Fibroblast of lung (primary cell): ENCODE measurements at regions not wholly inside any gene's neighbourhood (a gene's known extent, or its start where the extent isn't known, plus 50 kb on each side); places are given as distances from the start of the nearest gene placed in this dataset.
A peak's percentile ranks its signal among the peaks of the same experiment; 100 is the strongest.

Experiments used
- DNase-seq, 2 donors: peaks; one replicate each; pipeline versions ENCODE4 v3.0.0 to v3.0.0-alpha.2; 2010; ENCODE audit warnings: low read depth in 2 of 2
- H2AFZ ChIP-seq: 2 replicates; pipeline ENCODE4 v1.5.1; 2012; ENCODE audit warnings: low read length, control low read depth, inconsistent platforms
- H3K27ac ChIP-seq: 2 replicates; pipeline ENCODE4 v1.5.1; 2011; ENCODE audit warnings: low read length, control low read depth; ENCODE audit not compliant: insufficient read depth
- H3K27me3 ChIP-seq: 2 replicates; pipeline ENCODE4 v1.5.1; 2011; ENCODE audit warnings: mild to moderate bottlenecking, low read length; ENCODE audit not compliant: control insufficient read depth, insufficient read depth
- H3K36me3 ChIP-seq: 2 replicates; pipeline ENCODE4 v1.5.1; 2011; ENCODE audit warnings: low read length; ENCODE audit not compliant: control insufficient read depth, insufficient read depth
- H3K4me1 ChIP-seq: 2 replicates; pipeline ENCODE4 v1.5.1; 2011; ENCODE audit warnings: low read length; ENCODE audit not compliant: control insufficient read depth, insufficient read depth; ENCODE audit errors: extremely low read depth
- H3K4me2 ChIP-seq: 2 replicates; pipeline ENCODE4 v1.5.1; 2011; ENCODE audit warnings: low read length, control low read depth; ENCODE audit not compliant: insufficient read depth; ENCODE audit errors: extremely low read depth
- H3K4me3 ChIP-seq, 4 experiments: fragments of 200-600 bp in 1 of 4; sonication (generic) in 1 of 4; replicated peaks in 1 of 4; 2 replicates each; pipeline ENCODE4 v1.5.1; 2011 to 2016; ENCODE audit warnings: low read length in 4 of 4, low read depth in 3 of 4, mild to moderate bottlenecking in 3 of 4, control low read depth in 2 of 4, inconsistent platforms in 1 of 4, mixed read lengths in 1 of 4; ENCODE audit not compliant: insufficient read depth in 1 of 4; ENCODE audit errors: control extremely low read depth in 1 of 4
- H3K79me2 ChIP-seq: 2 replicates; pipeline ENCODE4 v1.5.1; 2012; ENCODE audit warnings: mild to moderate bottlenecking, low read length, inconsistent platforms; ENCODE audit not compliant: control insufficient read depth, insufficient read depth
- H3K9ac ChIP-seq: 2 replicates; pipeline ENCODE4 v1.5.1; 2011; ENCODE audit warnings: mild to moderate bottlenecking, low read length, control low read depth; ENCODE audit not compliant: insufficient read depth
- H3K9me3 ChIP-seq: 2 replicates; pipeline ENCODE4 v1.5.1; 2012; ENCODE audit warnings: low read depth, low read length; ENCODE audit not compliant: control insufficient read depth, insufficient read depth
- H4K20me1 ChIP-seq: 2 replicates; pipeline ENCODE4 v1.5.1; 2011; ENCODE audit warnings: low read length; ENCODE audit not compliant: control insufficient read depth, insufficient read depth; ENCODE audit errors: extremely low read depth
- CTCF ChIP-seq, 2 donors: IDR thresholded peaks in 1 of 2; conservative IDR thresholded peaks in 1 of 2; 1 replicate in 1 of 2; 2 replicates in 1 of 2; pipeline ENCODE4 v1.5.1; 2011 to 2012; ENCODE audit warnings: low read length in 2 of 2, control low read depth in 1 of 2, inconsistent platforms in 1 of 2, low read depth in 1 of 2, mild to moderate bottlenecking in 1 of 2
- EZH2 ChIP-seq: IDR thresholded peaks from 2 replicates; pipeline ENCODE4 v1.5.1; 2012; ENCODE audit warnings: low read length, control low read depth, mild to moderate bottlenecking; ENCODE audit errors: missing control alignments

DNA sequence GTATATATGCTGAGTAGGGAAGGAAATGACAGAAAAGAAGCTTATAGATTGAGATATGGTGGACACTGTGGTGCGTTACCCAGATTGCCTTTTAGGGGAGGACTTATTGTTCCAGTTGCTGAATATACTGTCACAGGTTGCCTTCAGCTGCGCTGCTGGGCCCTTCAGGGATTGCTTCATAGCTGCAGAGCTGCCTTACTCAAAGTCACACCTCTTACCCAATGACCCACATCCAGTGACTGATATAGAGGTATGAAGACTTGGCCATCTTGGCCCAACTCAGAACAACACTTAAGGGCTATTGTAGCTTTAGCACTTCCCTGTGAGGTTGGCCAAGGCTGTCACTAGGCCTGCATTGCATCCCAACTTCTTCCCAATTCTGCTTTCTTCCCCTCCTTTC is 63.4 kb upstream of the TMEM164 start:
- Histone ChIP-seq H3K36me3 (no peaks in the 10 kb centered on the region), H4K20me1 (no peaks in the 10 kb centered on the region), H3K79me2 (no peaks in the 10 kb centered on the region), H3K9me3 (no peaks in the 10 kb centered on the region), H3K9ac (no peak overlapping the region), H3K27ac (no peak overlapping the region), H3K27me3 (peaks cover 2% of the 10 kb centered on the region), H2AFZ (no peak overlapping the region), H3K4me1 (no peaks in the 10 kb centered on the region), H3K4me2 (no peak overlapping the region), H3K4me3 (no peak overlapping the region)
- no peak for TF ChIP-seq CTCF (conservative IDR thresholded peaks at IDR 0.05 in 1 of 2, IDR thresholded peaks at IDR 0.05 in 1 of 2; ENCODE audit: low read depth in 1 of 2, low read length in 2 of 2)
- TF ChIP-seq EZH2 = no peak
- no peak for DNase-seq

- Histone ChIP-seq H3K27me3 (peaks cover 2% of the 10 kb centered on the region), H3K27ac (no peak overlapping the region), H4K20me1 (no peaks in the 10 kb centered on the region), H3K9ac (no peak overlapping the region), H3K9me3 (no peaks in the 10 kb centered on the region), H3K4me2 (no peak overlapping the region), H3K4me3 (no peak overlapping the region), H3K36me3 (no peaks in the 10 kb centered on the region), H3K4me1 (no peaks in the 10 kb centered on the region), H2AFZ (no peak overlapping the region), H3K79me2 (no peaks in the 10 kb centered on the region)
- no peak for TF ChIP-seq EZH2
- no peak for TF ChIP-seq CTCF (conservative IDR thresholded peaks at IDR 0.05 in 1 of 2, IDR thresholded peaks at IDR 0.05 in 1 of 2; ENCODE audit: low read depth in 1 of 2, low read length in 2 of 2)
- DNase-seq = peak in 1 of 2 donors; percentile 23
Observed at GRCh38 chrX:109940411-109940810, 62.5 kb upstream of the TMEM164 start.

- Histone ChIP-seq H3K27me3 (no peaks in the 10 kb centered on the region), H4K20me1 (peaks cover 2% of the 10 kb centered on the region), H3K4me2 (no peak overlapping the region), H3K79me2 (no peaks in the 10 kb centered on the region), H3K9ac (no peak overlapping the region), H3K4me1 (no peaks in the 10 kb centered on the region), H3K36me3 (no peaks in the 10 kb centered on the region), H2AFZ (no peak overlapping the region), H3K27ac (no peak overlapping the region), H3K9me3 (no peaks in the 10 kb centered on the region), H3K4me3 (no peak overlapping the region)
- TF ChIP-seq CTCF (conservative IDR thresholded peaks at IDR 0.05 in 1 of 2, IDR thresholded peaks at IDR 0.05 in 1 of 2; ENCODE audit: low read depth in 1 of 2, low read length in 2 of 2) = no peak
- TF ChIP-seq EZH2 = no peak
- peak in 1 of 2 donors; percentile 28 for DNase-seq
Observed at GRCh38 chrX:109943092-109943739, 59.7 kb upstream of the TMEM164 start.
